Nephron progenitor cell (in vitro differentiated cells): ENCODE measurements at regions not wholly inside any gene's neighbourhood (a gene's known extent, or its start where the extent isn't known, plus 50 kb on each side); places are given as distances from the start of the nearest gene placed in this dataset.
"Not testable (repeated sequence)": the region's sequence is repeated elsewhere in the genome, so short reads cannot be mapped to it uniquely, and the experiment has no call there.

Experiments
- DNase-seq: peaks from one replicate; pipeline ENCODE4 v3.0.0; 2021
- H3K27ac Mint-ChIP-seq: 2 replicates; pipeline ENCODE4 v1.8.0; 2021; ENCODE audit warnings: mild to moderate bottlenecking, moderate library complexity, mixed read lengths
- H3K27me3 Mint-ChIP-seq: 2 replicates; pipeline ENCODE4 v1.8.0; 2021; ENCODE audit warnings: mild to moderate bottlenecking, low read depth, mixed read lengths; ENCODE audit not compliant: poor library complexity
- H3K36me3 Mint-ChIP-seq: 2 replicates; pipeline ENCODE4 v1.8.0; 2021; ENCODE audit warnings: low read depth, mixed read lengths
- H3K4me1 Mint-ChIP-seq: 2 replicates; pipeline ENCODE4 v1.8.0; 2021; ENCODE audit warnings: mixed read lengths
- H3K4me3 Mint-ChIP-seq: 2 replicates; pipeline ENCODE4 v1.8.0; 2021; ENCODE audit warnings: mild to moderate bottlenecking, moderate library complexity, mixed read lengths
- H3K9me3 Mint-ChIP-seq: 2 replicates; pipeline ENCODE4 v1.8.0; 2021; ENCODE audit warnings: mild to moderate bottlenecking, moderate library complexity, mixed read lengths
- CTCF ChIP-seq: fragments of 200-600 bp; sonication (generic); IDR thresholded peaks from 2 replicates; pipeline ENCODE4 v1.5.0; 2021; ENCODE audit warnings: antibody characterized with exemption

GRCh38 chr1:227508431-227508830 lies 54.9 kb upstream of the ZNF678 start:
- H3K36me3 Mint-ChIP-seq: no peaks in the 10 kb centered on the region
- no peak overlapping the region for H3K27ac Mint-ChIP-seq
- H3K9me3 Mint-ChIP-seq: no peaks in the 10 kb centered on the region
- H3K27me3 Mint-ChIP-seq: peaks cover 53% of the 10 kb centered on the region
- H3K4me3 Mint-ChIP-seq: no peak overlapping the region
- peaks cover 4% of the 10 kb centered on the region for H3K4me1 Mint-ChIP-seq
- TF ChIP-seq CTCF: no peak
- DNase-seq: no peak

- DNase-seq, H3K36me3 Mint-ChIP-seq, H3K27ac Mint-ChIP-seq, H3K4me1 Mint-ChIP-seq, H3K9me3 Mint-ChIP-seq, H3K4me3 Mint-ChIP-seq: not testable (repeated sequence)
- peaks cover 36% of the 10 kb centered on the region for H3K27me3 Mint-ChIP-seq
These were observed 56.6 kb upstream of the ZNF678 start for GRCh38 chr1:227506490-227507393.

DNA sequence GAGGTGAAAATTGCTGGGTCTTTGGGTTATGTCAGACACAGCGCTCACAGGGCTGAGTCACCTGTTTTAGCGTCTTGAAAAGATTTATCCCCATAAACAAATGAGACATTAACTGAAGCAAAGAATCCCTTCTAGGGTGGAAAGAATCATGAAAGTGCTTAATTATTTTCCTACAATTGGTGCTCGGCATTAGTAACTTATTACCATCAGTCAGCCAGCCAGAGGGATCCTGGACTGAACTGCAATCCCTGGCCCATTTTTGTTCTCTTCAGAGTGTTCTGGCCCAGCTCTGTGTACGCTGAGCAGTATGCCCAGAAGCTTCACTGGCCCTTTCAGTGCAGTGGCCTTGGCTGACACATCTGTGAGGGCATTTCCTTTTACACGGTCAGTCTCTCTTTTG lies 67.3 kb upstream of the ZNF678 start:
- H3K9me3 Mint-ChIP-seq, H3K4me3 Mint-ChIP-seq, H3K27ac Mint-ChIP-seq, DNase-seq, H3K36me3 Mint-ChIP-seq: not testable (repeated sequence)
- H3K4me1 Mint-ChIP-seq: peaks cover 16% of the 10 kb centered on the region
- peaks cover 33% of the 10 kb centered on the region for H3K27me3 Mint-ChIP-seq

GRCh38 chr1:227493863-227494551 lies 69.3 kb upstream of the ZNF678 start:
- H3K4me3 Mint-ChIP-seq, H3K27ac Mint-ChIP-seq, DNase-seq, H3K4me1 Mint-ChIP-seq, H3K36me3 Mint-ChIP-seq, H3K9me3 Mint-ChIP-seq: not testable (repeated sequence)
- peaks cover 31% of the 10 kb centered on the region for H3K27me3 Mint-ChIP-seq

GRCh38 chr1:227490478-227490877 lies 72.9 kb upstream of the ZNF678 start:
- H3K9me3 Mint-ChIP-seq: peaks cover 35% of the 10 kb centered on the region
- no peaks in the 10 kb centered on the region for H3K36me3 Mint-ChIP-seq
- no peak for DNase-seq
- H3K4me3 Mint-ChIP-seq: no peak overlapping the region
- no peak overlapping the region for H3K27ac Mint-ChIP-seq
- no peaks in the 10 kb centered on the region for H3K4me1 Mint-ChIP-seq
- H3K27me3 Mint-ChIP-seq: peaks cover 48% of the 10 kb centered on the region
- TF ChIP-seq CTCF: no peak

- Mint-ChIP-seq H3K9me3 (peaks cover 35% of the 10 kb centered on the region), H3K4me3 (no peak overlapping the region), H3K36me3 (no peaks in the 10 kb centered on the region), H3K4me1 (no peaks in the 10 kb centered on the region), H3K27me3 (peaks cover 48% of the 10 kb centered on the region), H3K27ac (no peak overlapping the region)
- no peak for TF ChIP-seq CTCF
- DNase-seq: no peak
These were observed 73.4 kb upstream of the ZNF678 start for GRCh38 chr1:227490001-227490400.

DNA sequence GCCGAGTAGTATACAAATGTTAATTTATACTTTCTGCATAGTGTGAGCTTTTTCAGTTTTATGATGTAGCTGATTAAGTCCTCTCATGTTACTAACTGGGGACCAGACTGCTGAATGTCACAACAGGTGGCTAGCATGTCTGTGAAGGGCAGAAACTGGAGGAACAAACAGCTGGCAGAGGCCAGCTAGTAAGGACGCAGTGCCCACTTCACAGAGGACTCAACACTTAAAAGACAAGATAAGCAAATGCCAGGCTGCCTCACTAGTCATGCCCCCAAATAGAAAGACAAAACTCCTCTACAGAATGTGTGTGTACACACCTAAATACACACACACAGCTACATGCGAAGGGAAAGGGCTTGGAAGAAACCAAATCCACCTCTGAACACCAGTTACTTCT lies 73.8 kb upstream of the ZNF678 start:
- Mint-ChIP-seq H3K4me3 (no peak overlapping the region), H3K4me1 (no peaks in the 10 kb centered on the region), H3K36me3 (no peaks in the 10 kb centered on the region), H3K9me3 (peaks cover 35% of the 10 kb centered on the region), H3K27me3 (peaks cover 48% of the 10 kb centered on the region), H3K27ac (no peak overlapping the region)
- no peak for TF ChIP-seq CTCF
- no peak for DNase-seq
